DND-41 (cell line): ENCODE measurements at regions not wholly inside any gene's neighbourhood (a gene's known extent, or its start where the extent isn't known, plus 50 kb on each side); places are given as distances from the start of the nearest gene placed in this dataset.

ENCODE experiments used
- ATAC-seq: fragments of 200-7000 bp; cut with Tn5 transposase; 3 replicates; pipeline ENCODE4 v1.9.1; 2021; ENCODE audit warnings: low read depth; ENCODE audit not compliant: insufficient read depth
- DNase-seq: peaks from one replicate; pipeline ENCODE4 v3.0.0-alpha.2; 2020
- H2AFZ ChIP-seq: 2 replicates; pipeline ENCODE4 v1.6.0; 2012; ENCODE audit warnings: low read depth, low read length
- H3K27ac ChIP-seq: 2 replicates; pipeline ENCODE4 v1.5.1; 2012; ENCODE audit warnings: low read length, inconsistent platforms
- H3K27me3 ChIP-seq: fragments of 200-600 bp; sonication (generic); 2 replicates; pipeline ENCODE4 v1.6.0; 2012; ENCODE audit warnings: low read length, mild to moderate bottlenecking, inconsistent platforms; ENCODE audit not compliant: insufficient read depth, poor library complexity
- H3K36me3 ChIP-seq: 2 replicates; pipeline ENCODE4 v1.5.1; 2012; ENCODE audit warnings: low read length, inconsistent platforms; ENCODE audit not compliant: insufficient read depth
- H3K4me1 ChIP-seq: 2 replicates; pipeline ENCODE4 v1.5.1; 2012; ENCODE audit warnings: mild to moderate bottlenecking, low read length; ENCODE audit not compliant: insufficient read depth
- H3K4me2 ChIP-seq: 2 replicates; pipeline ENCODE4 v1.6.0; 2012; ENCODE audit warnings: mild to moderate bottlenecking, moderate library complexity, low read length, inconsistent platforms; ENCODE audit not compliant: insufficient read depth
- H3K4me3 ChIP-seq, 2 experiments: fragments of 200-600 bp in 1 of 2; shearing (Covaris generic) in 1 of 2; 2 replicates each; pipeline ENCODE4 v1.5.1; 2012 to 2016; ENCODE audit warnings: inconsistent platforms in 2 of 2, low read length in 2 of 2, mild to moderate bottlenecking in 2 of 2, low read depth in 1 of 2, moderate library complexity in 1 of 2
- H3K79me2 ChIP-seq: 2 replicates; pipeline ENCODE4 v1.6.0; 2012; ENCODE audit warnings: low read length, inconsistent platforms; ENCODE audit not compliant: insufficient read depth
- H3K9ac ChIP-seq: 2 replicates; pipeline ENCODE4 v1.6.0; 2012; ENCODE audit warnings: low read depth, mild to moderate bottlenecking, inconsistent platforms, low read length, moderate library complexity
- H3K9me3 ChIP-seq: 2 replicates; pipeline ENCODE4 v1.5.1; 2012; ENCODE audit warnings: low read length, moderate library complexity, mild to moderate bottlenecking, inconsistent platforms; ENCODE audit not compliant: insufficient read depth, severe bottlenecking
- H4K20me1 ChIP-seq: 2 replicates; pipeline ENCODE4 v1.6.0; 2012; ENCODE audit warnings: low read length; ENCODE audit not compliant: insufficient read depth
- CTCF ChIP-seq: IDR thresholded peaks from 2 replicates; pipeline ENCODE4 v1.5.1; 2012; ENCODE audit warnings: borderline replicate concordance, low read length, moderate library complexity, mild to moderate bottlenecking; ENCODE audit not compliant: poor library complexity, severe bottlenecking; ENCODE audit errors: extremely low read depth
- EZH2 ChIP-seq: IDR thresholded peaks from 3 replicates; pipeline ENCODE4 v1.6.1; 2012; ENCODE audit warnings: borderline replicate concordance, low read depth, mild to moderate bottlenecking, moderate library complexity, low read length, inconsistent platforms; ENCODE audit not compliant: severe bottlenecking

- Histone ChIP-seq H3K27me3 (no peaks in the 10 kb centered on the region), H3K9ac (no peak overlapping the region), H3K79me2 (no peaks in the 10 kb centered on the region), H2AFZ (no peak overlapping the region), H3K9me3 (peaks cover 9% of the 10 kb centered on the region), H3K4me2 (no peak overlapping the region), H3K4me3 (no peak overlapping the region), H4K20me1 (no peaks in the 10 kb centered on the region), H3K36me3 (no peaks in the 10 kb centered on the region), H3K4me1 (no peaks in the 10 kb centered on the region), H3K27ac (no peak overlapping the region)
- DNase-seq (no peak), ATAC-seq (no peak)
- TF ChIP-seq CTCF, result no peak
- TF ChIP-seq EZH2, result no peak
Observed at GRCh38 chr2:144261966-144262365, 258.0 kb downstream of the ZEB2 start.

- no peaks in the 10 kb centered on the region for H3K4me1 ChIP-seq
- no peak overlapping the region for H3K4me3 ChIP-seq
- no peaks in the 10 kb centered on the region for H4K20me1 ChIP-seq
- no peak for ATAC-seq
- no peaks in the 10 kb centered on the region for H3K27me3 ChIP-seq
- no peak overlapping the region for H3K4me2 ChIP-seq
- peaks cover 9% of the 10 kb centered on the region for H3K9me3 ChIP-seq
- TF ChIP-seq EZH2 (no peak), CTCF (no peak)
- no peak overlapping the region for H2AFZ ChIP-seq
- no peak for DNase-seq
- no peak overlapping the region for H3K27ac ChIP-seq
- H3K36me3 ChIP-seq, result no peaks in the 10 kb centered on the region
- H3K9ac ChIP-seq, result no peak overlapping the region
- H3K79me2 ChIP-seq, result no peaks in the 10 kb centered on the region
Observed at GRCh38 chr2:144261336-144261735, 258.6 kb downstream of the ZEB2 start.

- ATAC-seq (no peak), DNase-seq (no peak)
- H3K4me3 ChIP-seq, result no peak overlapping the region
- no peaks in the 10 kb centered on the region for H3K36me3 ChIP-seq
- H3K27ac ChIP-seq, result no peak overlapping the region
- H3K9ac ChIP-seq, result no peak overlapping the region
- H3K4me2 ChIP-seq, result no peak overlapping the region
- peaks cover 21% of the 10 kb centered on the region for H3K9me3 ChIP-seq
- no peak overlapping the region for H2AFZ ChIP-seq
- no peaks in the 10 kb centered on the region for H3K27me3 ChIP-seq
- no peaks in the 10 kb centered on the region for H3K4me1 ChIP-seq
- TF ChIP-seq CTCF, result no peak
- TF ChIP-seq EZH2, result no peak
- no peaks in the 10 kb centered on the region for H4K20me1 ChIP-seq
- no peaks in the 10 kb centered on the region for H3K79me2 ChIP-seq
Observed at GRCh38 chr2:144259332-144259731, 260.6 kb downstream of the ZEB2 start.

GRCh38 chr2:144258154-144258553 is 261.8 kb downstream of the ZEB2 start:
- Histone ChIP-seq H3K27ac (no peak overlapping the region), H3K36me3 (no peaks in the 10 kb centered on the region), H3K9ac (no peak overlapping the region), H3K9me3 (peaks cover 26% of the 10 kb centered on the region), H4K20me1 (no peaks in the 10 kb centered on the region), H3K27me3 (no peaks in the 10 kb centered on the region), H3K4me2 (no peak overlapping the region), H3K4me1 (no peaks in the 10 kb centered on the region), H3K4me3 (no peak overlapping the region), H3K79me2 (no peaks in the 10 kb centered on the region), H2AFZ (no peak overlapping the region)
- no peak for DNase-seq
- no peak for ATAC-seq
- no peak for TF ChIP-seq CTCF
- TF ChIP-seq EZH2, result no peak
